B cell (primary cell): ENCODE measurements at regions not wholly inside any gene's neighbourhood (a gene's known extent, or its start where the extent isn't known, plus 50 kb on each side); places are given as distances from the start of the nearest gene placed in this dataset.

ENCODE experiments used
- CTCF ChIP-seq: fragments of 200-600 bp; IDR thresholded peaks from one replicate; pipeline ENCODE4 v1.8.0; 2022; ENCODE audit warnings: antibody characterized with exemption, mild to moderate bottlenecking
- EZH2 ChIP-seq: IDR thresholded peaks from 2 replicates; pipeline ENCODE4 v1.6.1; 2012; ENCODE audit warnings: borderline replicate concordance, low read depth, mild to moderate bottlenecking, moderate library complexity, low read length; ENCODE audit not compliant: insufficient read depth, poor library complexity, severe bottlenecking

- TF ChIP-seq CTCF (no peak), EZH2 (no peak)
Measured at GRCh38 chr17:79543531-79543930, 67.3 kb downstream of the RBFOX3 start.
